ENCODE measurements at regions not wholly inside any gene's neighbourhood (a gene's known extent, or its start where the extent isn't known, plus 50 kb on each side); places are given as distances from the start of the nearest gene placed in this dataset.

GRCh38 chr14:98243332-98243731 lies 1028.7 kb downstream of the BCL11B start:
- ATAC-seq = no peak
- intact Hi-C loops (cut with DNase I) = no loop called here

GRCh38 chr14:98244162-98244948 lies 1027.6 kb downstream of the BCL11B start:
- no peak for DNase-seq
- no peak for ATAC-seq
- intact Hi-C loops (cut with DNase I) = no loop called here

More at GRCh38 chr14:98243332-98243731, 1028.7 kb downstream of the BCL11B start:
- no peak for DNase-seq

GRCh38 chr14:98244966-98245569 lies 1026.9 kb downstream of the BCL11B start:
- intact Hi-C loops (cut with DNase I) = no loop called here
- ATAC-seq = no peak
- no peak for DNase-seq

- ATAC-seq (no peak), DNase-seq (no peak)
- intact Hi-C loops (cut with DNase I) = no loop called here
Observed at GRCh38 chr14:98249057-98249456, 1022.9 kb downstream of the BCL11B start.

GRCh38 chr14:98249476-98249875 lies 1022.5 kb downstream of the BCL11B start:
- no peak for DNase-seq
- ATAC-seq = no peak
- intact Hi-C loops (cut with DNase I) = no loop called here

- DNase-seq (no peak), ATAC-seq (no peak)
- intact Hi-C loops (cut with DNase I) = no loop called here
Observed at GRCh38 chr14:98252820-98253219, 1019.2 kb downstream of the BCL11B start.

- intact Hi-C loops (cut with DNase I) = no loop called here
- DNase-seq (no peak), ATAC-seq (no peak)
Observed at GRCh38 chr14:98259881-98260280, 1012.1 kb downstream of the BCL11B start.

- intact Hi-C loops (cut with DNase I) = no loop called here
- DNase-seq (no peak), ATAC-seq (no peak)
Observed at GRCh38 chr14:98262566-98262965, 1009.4 kb downstream of the BCL11B start.

- ATAC-seq = no peak
- DNase-seq = no peak
- intact Hi-C loops (cut with DNase I) = no loop called here
Observed at GRCh38 chr14:98269533-98269932, 1002.5 kb downstream of the BCL11B start.

GRCh38 chr14:98270201-98270600 lies 1001.8 kb downstream of the BCL11B start:
- intact Hi-C loops (cut with DNase I) = no loop called here
- ATAC-seq (no peak), DNase-seq (no peak)

GRCh38 chr14:98274596-98274995 lies 997.4 kb downstream of the BCL11B start:
- intact Hi-C loops (cut with DNase I) = no loop called here
- no peak for ATAC-seq
- no peak for DNase-seq

- ATAC-seq = no peak
- intact Hi-C loops (cut with DNase I) = no loop called here
- DNase-seq = no peak
Observed at GRCh38 chr14:98278800-98279199, 993.2 kb downstream of the BCL11B start.

GRCh38 chr14:98280436-98280835 lies 991.6 kb downstream of the BCL11B start:
- ATAC-seq = no peak
- intact Hi-C loops (cut with DNase I) = no loop called here
- DNase-seq = no peak

- intact Hi-C loops (cut with DNase I) = no loop called here
- no peak for ATAC-seq
- no peak for DNase-seq
Observed at GRCh38 chr14:98288825-98289224, 983.2 kb downstream of the BCL11B start.

- ATAC-seq (no peak), DNase-seq (no peak)
- intact Hi-C loops (cut with DNase I) = no loop called here
Observed at GRCh38 chr14:98290596-98290995, 981.4 kb downstream of the BCL11B start.

GRCh38 chr14:98292191-98292590 lies 979.8 kb downstream of the BCL11B start:
- intact Hi-C loops (cut with DNase I) = no loop called here
- ATAC-seq (no peak), DNase-seq (no peak)

GRCh38 chr14:98293576-98293975 lies 978.4 kb downstream of the BCL11B start:
- DNase-seq = no peak
- intact Hi-C loops (cut with DNase I) = no loop called here
- no peak for ATAC-seq

- DNase-seq (no peak), ATAC-seq (no peak)
- intact Hi-C loops (cut with DNase I) = no loop called here
Observed at GRCh38 chr14:98296895-98297294, 975.1 kb downstream of the BCL11B start.

GRCh38 chr14:98297567-98297966 lies 974.4 kb downstream of the BCL11B start:
- DNase-seq (no peak), ATAC-seq (no peak)
- intact Hi-C loops (cut with DNase I) = no loop called here

- DNase-seq (no peak), ATAC-seq (no peak)
- intact Hi-C loops (cut with DNase I) = no loop called here
Observed at GRCh38 chr14:98298481-98299244, 973.3 kb downstream of the BCL11B start.

Measured in left cardiac atrium (tissue), 4 donors.